22Rv1 (cell line): ENCODE measurements at regions not wholly inside any gene's neighbourhood (a gene's known extent, or its start where the extent isn't known, plus 50 kb on each side); places are given as distances from the start of the nearest gene placed in this dataset.

Experiments used
- H3K27ac ChIP-seq: fragments of 450-650 bp; 2 replicates; pipeline ENCODE4 v1.5.1; 2017
- ZFX ChIP-seq: fragments of 450-650 bp; IDR thresholded peaks from 2 replicates; pipeline ENCODE4 v1.6.1; 2017; ENCODE audit warnings: antibody characterized with exemption, borderline replicate concordance
- TF ChIP-seq, protein P1 (sequence below): fragments of 450-650 bp; IDR thresholded peaks from 2 replicates; pipeline ENCODE4 v1.5.1; 2017; ENCODE audit warnings: mild to moderate bottlenecking

DNA sequence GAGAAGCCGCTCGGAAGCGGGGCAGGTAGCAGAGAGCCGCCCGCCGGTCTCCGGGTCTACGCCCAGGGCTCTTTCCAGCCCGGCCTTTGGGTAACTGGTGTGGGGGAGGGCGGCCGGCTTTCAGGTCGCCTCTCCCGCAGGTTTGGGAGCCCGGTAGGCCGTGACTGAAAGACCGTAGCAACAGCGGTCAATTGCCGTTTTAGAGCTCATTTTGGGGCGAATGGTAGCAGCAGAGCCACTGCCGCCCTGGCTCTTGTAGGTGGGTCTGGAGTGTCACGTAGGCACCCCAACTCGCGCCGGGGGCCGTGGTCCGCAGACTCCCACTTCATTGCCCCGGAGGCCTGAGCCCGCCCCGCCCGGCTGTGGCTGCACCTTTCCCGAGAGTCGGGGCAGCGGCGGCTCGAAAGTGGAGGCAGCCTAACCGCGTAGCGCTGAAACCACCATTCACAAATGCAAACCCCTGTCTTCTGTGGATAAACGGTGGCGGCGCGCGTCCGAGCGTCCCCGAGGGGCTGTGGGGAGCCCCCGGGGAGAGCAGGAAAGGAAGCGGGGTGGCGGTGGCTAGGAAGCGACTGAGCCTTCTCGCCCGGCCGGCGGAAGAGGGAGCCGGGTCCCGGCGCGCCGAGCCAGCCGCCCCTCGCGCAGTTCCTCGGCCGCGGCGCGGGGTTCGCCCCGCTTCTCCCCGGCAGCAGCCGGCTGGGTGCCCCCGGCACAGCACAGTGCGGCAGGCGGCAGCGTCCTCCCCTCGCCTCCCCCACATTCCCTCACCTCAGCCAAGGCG lies 2185.1 kb upstream of the TENM3 start:
- peak overlapping the region; percentile 83 for H3K27ac ChIP-seq
- TF ChIP-seq, protein P1, sequence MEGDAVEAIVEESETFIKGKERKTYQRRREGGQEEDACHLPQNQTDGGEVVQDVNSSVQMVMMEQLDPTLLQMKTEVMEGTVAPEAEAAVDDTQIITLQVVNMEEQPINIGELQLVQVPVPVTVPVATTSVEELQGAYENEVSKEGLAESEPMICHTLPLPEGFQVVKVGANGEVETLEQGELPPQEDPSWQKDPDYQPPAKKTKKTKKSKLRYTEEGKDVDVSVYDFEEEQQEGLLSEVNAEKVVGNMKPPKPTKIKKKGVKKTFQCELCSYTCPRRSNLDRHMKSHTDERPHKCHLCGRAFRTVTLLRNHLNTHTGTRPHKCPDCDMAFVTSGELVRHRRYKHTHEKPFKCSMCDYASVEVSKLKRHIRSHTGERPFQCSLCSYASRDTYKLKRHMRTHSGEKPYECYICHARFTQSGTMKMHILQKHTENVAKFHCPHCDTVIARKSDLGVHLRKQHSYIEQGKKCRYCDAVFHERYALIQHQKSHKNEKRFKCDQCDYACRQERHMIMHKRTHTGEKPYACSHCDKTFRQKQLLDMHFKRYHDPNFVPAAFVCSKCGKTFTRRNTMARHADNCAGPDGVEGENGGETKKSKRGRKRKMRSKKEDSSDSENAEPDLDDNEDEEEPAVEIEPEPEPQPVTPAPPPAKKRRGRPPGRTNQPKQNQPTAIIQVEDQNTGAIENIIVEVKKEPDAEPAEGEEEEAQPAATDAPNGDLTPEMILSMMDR = no peak
- no peak for TF ChIP-seq ZFX

DNA sequence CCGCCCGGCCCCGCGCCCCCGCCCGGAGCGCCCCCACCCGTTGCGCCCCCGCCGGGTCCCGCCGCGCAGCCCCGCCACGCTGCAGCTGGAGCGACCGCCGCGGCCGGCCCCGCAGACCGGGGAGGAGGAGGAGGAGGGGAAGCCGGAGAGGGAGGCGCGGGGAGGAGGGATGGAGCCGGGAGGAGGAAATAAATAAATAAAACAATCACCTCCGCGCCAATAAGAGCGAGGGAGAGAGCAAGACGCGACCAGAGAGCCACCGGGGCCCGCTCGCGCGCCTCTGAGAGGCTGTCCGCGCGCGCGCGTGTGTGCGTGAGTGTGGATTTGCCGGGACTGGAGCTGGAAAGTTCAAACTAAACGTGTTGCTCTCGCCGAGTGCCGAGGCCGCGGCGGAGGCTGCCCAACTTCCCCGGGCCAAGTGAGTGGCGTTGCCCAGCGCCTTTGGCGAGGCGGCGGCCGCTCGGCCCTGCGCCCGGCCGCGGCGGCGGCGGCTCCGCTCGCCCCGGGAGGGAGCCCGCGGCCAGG lies 2184.4 kb upstream of the TENM3 start:
- no peak for TF ChIP-seq ZFX
- TF ChIP-seq, protein P1 = no peak
- peak overlapping the region; percentile 83 for H3K27ac ChIP-seq

DNA sequence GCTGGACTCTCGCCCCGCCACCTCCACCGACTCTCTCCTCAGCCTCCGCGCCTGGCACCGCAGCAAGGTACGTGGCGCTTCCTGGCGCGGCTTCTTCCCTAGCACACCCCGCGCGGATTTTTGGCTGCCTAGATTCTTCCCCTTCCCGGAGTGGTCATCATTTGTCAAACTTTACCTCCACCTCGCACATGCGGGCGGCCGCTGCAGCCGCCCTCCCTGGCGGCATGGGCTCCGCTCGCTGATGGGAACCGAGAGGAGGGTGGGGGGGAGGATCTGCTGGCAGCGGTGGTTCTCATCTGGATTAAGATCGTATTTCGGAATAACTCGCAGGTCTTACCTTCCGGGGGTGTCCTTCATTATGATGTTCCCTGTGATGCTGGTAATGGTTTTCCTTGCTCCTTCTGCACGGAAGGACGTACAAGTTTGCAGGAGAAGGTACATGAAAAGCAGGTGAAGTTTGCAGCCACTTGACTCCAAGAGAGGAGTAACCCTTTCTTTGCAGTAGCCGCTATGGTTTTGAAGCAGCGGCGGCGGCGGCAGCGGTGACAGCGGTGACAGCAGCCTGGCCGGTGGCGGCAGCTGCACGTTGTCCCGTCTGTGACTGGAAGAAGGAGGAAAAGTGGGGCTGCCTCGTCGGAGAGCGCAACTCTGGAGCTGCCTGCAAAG lies 2183.9 kb upstream of the TENM3 start:
- TF ChIP-seq, protein P1 = no peak
- TF ChIP-seq ZFX = no peak
- H3K27ac ChIP-seq = peak overlapping the region; percentile 83

DNA sequence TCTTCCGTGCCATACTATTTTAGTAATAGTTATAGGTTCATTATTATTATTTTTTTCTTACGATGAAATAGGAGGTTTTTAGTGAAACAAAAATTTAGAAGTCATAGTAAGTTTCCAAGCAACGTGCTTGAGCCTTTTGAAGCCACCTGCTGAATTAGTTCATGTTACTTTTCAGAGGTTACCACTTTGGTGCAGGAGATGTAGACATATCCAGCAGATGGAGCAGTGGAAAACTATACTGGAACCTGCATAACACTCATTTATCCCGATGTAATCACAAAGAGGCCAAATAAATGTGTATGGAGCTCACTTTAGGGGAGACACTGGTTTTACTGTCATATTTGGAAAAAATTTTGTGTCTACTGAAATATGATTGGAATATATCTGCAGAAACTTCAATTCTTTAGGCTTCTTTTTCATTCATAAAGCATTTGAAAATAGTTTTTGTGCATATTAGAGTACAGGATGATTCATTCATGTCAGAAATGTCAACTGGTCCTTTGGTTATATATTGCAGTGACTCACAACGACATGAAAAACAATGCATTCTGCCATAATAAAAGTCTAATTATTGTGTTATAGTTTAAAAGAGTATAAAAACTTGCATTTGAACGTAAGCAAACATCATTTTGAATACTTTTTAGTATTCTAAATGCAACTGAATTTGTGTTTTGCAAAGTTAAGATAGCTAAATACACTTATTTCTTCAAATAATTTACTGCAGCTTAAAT lies 2182.9 kb upstream of the TENM3 start:
- peak overlapping the region; percentile 83 for H3K27ac ChIP-seq
- TF ChIP-seq ZFX = no peak
- TF ChIP-seq, protein P1 = peak; percentile 80

DNA sequence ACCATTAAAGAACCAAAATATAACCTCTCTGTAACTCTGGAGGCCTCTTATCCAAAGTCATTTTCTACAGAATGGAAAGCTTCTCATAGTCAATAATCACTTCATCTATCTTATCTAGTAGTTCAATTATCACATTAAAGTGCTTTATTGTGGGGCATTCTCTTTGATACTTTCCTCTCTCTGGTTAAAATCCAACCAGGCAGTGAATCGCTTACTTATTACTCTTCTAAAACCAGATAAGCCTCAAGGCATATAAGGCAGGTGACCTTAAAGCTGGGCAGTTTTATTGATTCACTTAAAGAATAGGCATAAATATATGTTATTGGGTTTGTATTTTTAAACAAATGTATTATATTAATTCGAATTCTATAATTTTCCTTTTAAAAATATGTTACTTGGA lies 2162.1 kb upstream of the TENM3 start:
- TF ChIP-seq, protein P1 = no peak
- no peak for TF ChIP-seq ZFX
- no peak overlapping the region for H3K27ac ChIP-seq

DNA sequence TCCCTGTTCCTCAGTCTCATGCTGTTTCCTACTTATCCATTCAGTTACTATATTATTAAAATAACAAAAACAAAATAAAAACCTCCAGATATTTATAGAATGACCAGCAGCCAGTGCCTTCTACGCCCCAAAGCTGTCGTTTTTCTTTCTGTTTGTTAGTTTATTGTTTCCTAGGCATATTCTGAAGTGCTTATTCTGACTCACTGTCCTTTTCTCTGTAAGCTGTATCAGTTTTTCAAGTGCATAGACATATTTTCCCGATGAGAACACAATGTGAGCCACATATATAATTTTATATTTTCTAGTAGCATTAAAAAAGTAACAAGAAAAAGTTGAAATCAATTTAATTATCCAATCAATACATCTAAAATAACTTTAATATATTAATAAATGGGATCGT lies 2158.6 kb upstream of the TENM3 start:
- no peak overlapping the region for H3K27ac ChIP-seq
- TF ChIP-seq ZFX = no peak
- TF ChIP-seq, protein P1 = no peak
